Activated naive CD4-positive, alpha-beta T cell treated with anti-CD3 and anti-CD28 coated beads, Interleukin-2, amount 50 U/mL, for 72 hours (primary cell): ENCODE measurements at regions not wholly inside any gene's neighbourhood (a gene's known extent, or its start where the extent isn't known, plus 50 kb on each side); places are given as distances from the start of the nearest gene placed in this dataset.
"Not testable (repeated sequence)": the region's sequence is repeated elsewhere in the genome, so short reads cannot be mapped to it uniquely, and the experiment has no call there.

ENCODE experiments used
- ATAC-seq, 2 donors: fragments of 150-1000 bp; cut with Tn5 transposase; 2 replicates each; pipeline ENCODE4 v1.10.0; 2021; ENCODE audit warnings: mild to moderate bottlenecking in 2 of 2, moderate library complexity in 2 of 2
- DNase-seq, 2 donors: peaks; one replicate each; pipeline ENCODE4 v3.0.0; 2021 to 2022; ENCODE audit warnings: low spot score in 2 of 2
- H3K27ac Mint-ChIP-seq, 2 donors: one replicate each; pipeline ENCODE4 v1.8.0; 2022; ENCODE audit warnings: mild to moderate bottlenecking in 2 of 2, mixed read lengths in 2 of 2
- H3K36me3 Mint-ChIP-seq, 2 donors: one replicate each; pipeline ENCODE4 v1.8.0; 2022; ENCODE audit warnings: mixed read lengths in 2 of 2
- H3K9me3 Mint-ChIP-seq, 2 donors: one replicate each; pipeline ENCODE4 v1.8.0; 2022; ENCODE audit warnings: mixed read lengths in 2 of 2

GRCh38 chr5:82971034-82971806 lies 106.0 kb downstream of the TMEM167A start:
- ATAC-seq, H3K27ac Mint-ChIP-seq, DNase-seq: not testable (repeated sequence)
- H3K9me3 Mint-ChIP-seq = peaks cover 36 to 39% of the 10 kb centered on the region in 2 donors
- peaks cover 27 to 35% of the 10 kb centered on the region in 2 donors for H3K36me3 Mint-ChIP-seq

DNA sequence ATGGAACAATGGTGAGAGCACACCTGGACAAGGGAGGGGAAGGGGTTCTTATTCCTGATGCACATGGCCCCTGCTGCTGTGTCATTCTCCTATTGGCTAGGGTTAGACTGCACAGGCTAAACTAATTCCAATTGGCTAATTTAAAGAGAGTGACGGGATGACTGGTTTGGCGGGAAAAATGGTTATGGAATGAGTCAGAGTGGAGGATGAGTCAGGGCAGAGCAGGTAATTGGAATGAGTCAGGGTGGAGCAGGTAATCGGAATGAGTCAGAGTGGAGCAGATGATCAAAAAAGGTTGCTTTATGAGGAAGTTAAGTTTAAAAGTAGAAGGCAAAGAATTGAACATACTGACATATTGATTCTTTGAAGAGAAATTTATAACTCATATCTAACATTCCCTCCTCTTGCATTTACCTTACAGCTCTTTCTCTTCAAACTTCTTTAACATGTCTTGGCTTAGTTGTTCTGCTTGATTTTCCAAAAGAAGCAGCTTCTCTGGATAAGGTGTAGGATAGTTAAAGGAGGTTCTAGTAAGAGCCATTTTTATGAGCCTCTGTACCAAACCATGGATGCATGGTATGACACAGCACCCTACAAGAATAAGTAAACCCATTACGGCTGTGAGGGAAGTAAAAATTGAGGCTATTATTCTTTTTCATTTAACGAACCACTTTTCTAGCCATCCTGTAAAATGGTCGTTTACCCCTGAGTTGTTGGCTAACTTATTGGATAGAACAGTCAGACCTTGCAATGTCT lies 107.8 kb downstream of the TMEM167A start:
- Mint-ChIP-seq H3K36me3 (peaks cover 9 to 16% of the 10 kb centered on the region in 2 donors), H3K27ac (peak overlapping the region in 1 of 2 donors; percentile 2), H3K9me3 (peaks cover 17 to 22% of the 10 kb centered on the region in 2 donors)
- ATAC-seq (peak; percentile 81 to 90), DNase-seq (peak in 1 of 2 donors; percentile 22)

- Mint-ChIP-seq H3K36me3 (peaks cover 8 to 16% of the 10 kb centered on the region in 2 donors), H3K9me3 (peaks cover 17 to 22% of the 10 kb centered on the region in 2 donors), H3K27ac (no peak overlapping the region)
- ATAC-seq (no peak), DNase-seq (no peak)
Observed at GRCh38 chr5:82967072-82967471, 110.1 kb downstream of the TMEM167A start.

- peaks cover 12 to 20% of the 10 kb centered on the region in 2 donors for H3K9me3 Mint-ChIP-seq
- ATAC-seq (no peak), DNase-seq (no peak)
- H3K36me3 Mint-ChIP-seq = no peaks in the 10 kb centered on the region
- no peak overlapping the region for H3K27ac Mint-ChIP-seq
Observed at GRCh38 chr5:82959466-82959865, 117.7 kb downstream of the TMEM167A start.

DNA sequence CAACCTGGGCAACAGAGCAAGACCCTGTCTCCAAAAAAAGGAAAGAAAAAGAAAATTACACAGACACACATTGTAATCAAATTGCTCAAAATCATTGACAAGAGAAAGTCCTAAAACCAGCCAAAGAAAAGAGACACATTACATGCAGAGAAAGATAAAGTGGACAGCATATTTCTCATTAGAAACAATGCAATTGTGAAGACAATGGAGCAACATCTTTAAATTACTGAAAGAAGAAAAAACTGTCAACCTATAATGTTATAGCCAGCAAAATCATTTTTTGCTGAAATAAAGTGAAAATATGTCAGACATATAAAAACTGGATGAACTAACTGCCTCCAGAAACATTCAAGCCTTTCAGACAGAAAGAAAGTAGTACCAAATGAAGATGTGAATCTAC lies 120.6 kb downstream of the TMEM167A start:
- no peak overlapping the region for H3K27ac Mint-ChIP-seq
- H3K9me3 Mint-ChIP-seq = peaks cover 12 to 20% of the 10 kb centered on the region in 2 donors
- no peaks in the 10 kb centered on the region for H3K36me3 Mint-ChIP-seq
- no peak for ATAC-seq
- DNase-seq = no peak

DNA sequence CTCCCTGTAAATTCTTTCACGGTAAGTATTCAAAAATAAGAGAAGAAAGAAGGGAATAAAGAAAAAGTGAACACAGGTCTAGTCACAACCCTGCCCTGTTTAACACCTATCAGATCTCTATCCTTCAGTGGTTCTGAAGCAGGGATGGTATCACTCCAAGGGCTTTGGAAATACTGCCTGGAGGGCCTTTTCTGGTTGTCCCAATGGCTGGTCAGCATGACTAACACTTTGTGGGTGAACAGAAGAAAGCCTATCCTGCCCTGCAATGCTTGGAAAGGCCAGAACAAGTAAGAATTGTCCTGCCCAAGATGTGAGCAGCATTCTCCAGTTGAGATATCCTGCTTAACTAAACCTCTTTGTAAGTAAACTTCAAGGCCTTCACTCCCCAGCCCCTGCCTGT lies 124.9 kb downstream of the TMEM167A start:
- no peaks in the 10 kb centered on the region for H3K36me3 Mint-ChIP-seq
- DNase-seq (no peak), ATAC-seq (no peak)
- peaks cover 9 to 19% of the 10 kb centered on the region in 2 donors for H3K9me3 Mint-ChIP-seq
- no peak overlapping the region for H3K27ac Mint-ChIP-seq

- not testable (repeated sequence) for H3K27ac Mint-ChIP-seq, H3K36me3 Mint-ChIP-seq, H3K9me3 Mint-ChIP-seq, ATAC-seq, DNase-seq
Observed at GRCh38 chr5:82944267-82944666, 132.9 kb downstream of the TMEM167A start.

DNA sequence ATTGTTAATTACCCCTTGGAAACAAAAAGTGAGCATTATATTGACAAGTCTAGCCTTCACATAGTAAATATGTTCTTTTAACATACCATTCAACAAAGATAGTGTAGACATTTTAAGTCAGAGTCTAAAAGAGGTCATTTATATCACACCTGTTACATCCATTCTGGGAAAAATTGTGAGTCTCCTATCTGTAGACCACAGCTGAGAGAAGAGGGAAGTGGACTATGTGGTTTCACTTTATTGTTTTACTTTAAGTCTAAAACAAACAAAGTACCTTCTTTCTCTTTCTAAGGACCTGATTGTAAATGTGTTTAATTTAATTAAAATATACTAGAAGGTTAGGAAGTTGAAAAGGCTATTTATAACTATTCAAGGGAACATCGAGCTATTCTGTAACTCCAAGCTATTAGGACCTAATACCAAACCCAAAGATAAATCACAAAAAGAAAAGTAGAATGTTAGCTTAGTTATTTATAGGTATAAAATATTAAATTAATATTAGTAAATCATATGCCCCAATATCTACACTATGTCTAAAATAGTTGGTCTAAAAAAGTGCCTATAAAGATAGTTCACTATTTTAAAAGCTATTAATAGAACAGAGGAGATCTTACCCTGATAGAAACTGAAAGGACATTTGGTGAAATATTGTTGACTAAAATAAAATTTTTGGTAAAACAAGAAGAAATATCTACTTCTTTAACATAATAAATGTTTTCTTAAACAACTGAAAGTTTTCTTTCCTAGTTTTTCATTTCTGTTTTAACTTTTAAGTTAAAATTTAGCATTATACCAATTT lies 134.9 kb downstream of the TMEM167A start:
- peaks cover 4 to 5% of the 10 kb centered on the region in 2 donors for H3K9me3 Mint-ChIP-seq
- ATAC-seq (no peak), DNase-seq (no peak)
- no peak overlapping the region for H3K27ac Mint-ChIP-seq
- no peaks in the 10 kb centered on the region for H3K36me3 Mint-ChIP-seq

DNA sequence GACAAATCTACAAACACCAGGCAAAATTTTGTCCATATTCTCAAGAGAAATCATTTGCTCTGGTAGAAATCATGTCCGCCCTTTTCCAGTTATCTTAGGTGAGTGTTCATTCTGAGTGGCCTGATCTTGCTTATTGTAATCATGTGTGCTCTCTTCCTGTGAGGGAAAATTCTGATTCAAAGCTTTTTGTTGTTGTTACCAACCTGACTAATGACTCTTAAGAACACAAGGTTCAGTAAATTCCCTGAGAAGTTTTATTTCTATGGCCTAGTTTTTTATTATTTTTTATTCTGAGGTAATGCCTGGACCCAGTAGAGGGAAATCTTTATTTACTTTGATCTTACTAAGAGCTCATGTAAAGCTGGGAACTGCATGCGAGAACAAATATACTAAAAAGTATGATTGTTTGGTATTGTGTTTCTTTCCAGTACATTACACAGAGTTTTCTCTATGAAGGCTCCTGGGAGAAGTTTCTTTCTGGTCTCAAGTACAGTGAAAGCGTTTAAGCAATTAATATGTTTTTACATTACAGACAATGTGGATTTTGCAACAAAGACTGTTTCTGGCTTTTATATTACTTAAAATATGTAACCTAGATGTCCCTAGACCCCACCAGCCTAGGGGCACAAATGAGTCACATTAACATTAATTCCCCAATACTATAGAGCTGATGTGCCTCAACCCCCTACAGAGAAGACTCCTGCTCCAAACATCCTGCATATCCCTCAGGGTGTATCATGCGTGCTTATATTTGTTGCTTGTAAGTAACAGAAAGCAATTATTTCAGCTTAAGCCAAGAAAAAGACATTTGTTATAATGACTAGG lies 138.1 kb downstream of the TMEM167A start:
- DNase-seq (no peak), ATAC-seq (no peak)
- Mint-ChIP-seq H3K9me3 (peaks cover 4 to 5% of the 10 kb centered on the region in 2 donors), H3K36me3 (no peaks in the 10 kb centered on the region), H3K27ac (no peak overlapping the region)

DNA sequence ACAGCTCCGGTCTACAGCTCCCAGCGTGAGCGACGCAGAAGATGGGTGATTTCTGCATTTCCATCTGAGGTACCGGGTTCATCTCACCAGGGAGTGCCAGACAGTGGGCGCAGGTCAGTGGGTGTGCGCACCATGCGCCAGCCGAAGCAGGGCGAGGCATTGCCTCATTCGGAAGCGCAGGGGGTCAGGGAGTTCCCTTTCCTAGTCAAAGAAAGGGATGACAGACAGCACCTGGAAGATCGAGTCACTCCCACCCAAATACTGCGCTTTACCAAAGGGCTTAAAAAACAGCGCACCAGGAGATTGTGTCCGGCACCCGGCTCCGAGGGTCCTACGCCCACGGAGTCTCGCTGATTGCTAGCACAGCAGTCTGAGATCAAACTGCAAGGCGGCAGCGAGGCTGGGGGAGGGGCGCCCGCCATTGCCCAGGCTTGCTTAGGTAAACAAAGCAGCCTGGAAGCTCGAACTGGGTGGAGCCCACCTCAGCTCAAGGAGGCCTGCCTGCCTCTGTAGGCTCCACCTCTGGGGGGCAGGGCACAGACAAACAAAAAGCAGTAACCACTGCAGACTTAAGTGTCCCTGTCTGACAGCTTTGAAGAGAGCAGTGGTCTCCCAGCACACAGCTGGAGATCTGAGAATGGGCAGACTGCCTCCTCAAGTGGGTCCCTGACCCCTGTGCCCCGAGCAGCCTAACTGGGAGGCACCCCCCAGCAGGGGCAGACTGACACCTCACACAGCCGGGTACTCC lies 144.5 kb downstream of the TMEM167A start:
- H3K27ac Mint-ChIP-seq, H3K9me3 Mint-ChIP-seq, H3K36me3 Mint-ChIP-seq, DNase-seq, ATAC-seq: not testable (repeated sequence)

DNA sequence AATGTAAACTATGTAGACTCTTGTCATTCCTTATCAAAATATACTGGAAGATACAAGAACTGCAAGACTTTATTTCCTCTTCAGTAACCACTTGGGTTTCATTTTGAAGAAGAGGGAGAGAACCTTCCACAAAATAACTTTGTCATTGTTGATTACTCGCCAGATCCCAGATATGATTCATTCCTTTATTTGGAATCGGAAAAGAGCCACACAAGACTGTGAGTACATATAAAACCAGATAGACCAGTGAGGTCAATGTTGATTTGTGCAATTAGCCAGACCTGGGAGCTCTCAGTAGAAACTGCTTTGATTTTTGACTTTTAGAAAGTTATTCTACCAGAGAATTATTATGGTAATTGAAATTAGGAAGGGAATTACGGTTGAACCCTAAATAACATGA lies 146.1 kb downstream of the TMEM167A start:
- no peaks in the 10 kb centered on the region for H3K36me3 Mint-ChIP-seq
- H3K9me3 Mint-ChIP-seq = peaks cover 0 to 10% of the 10 kb centered on the region in 2 donors
- ATAC-seq (no peak), DNase-seq (no peak)
- no peak overlapping the region for H3K27ac Mint-ChIP-seq

GRCh38 chr5:82925061-82925411 lies 152.2 kb downstream of the TMEM167A start:
- no peak for DNase-seq
- Mint-ChIP-seq H3K36me3 (no peaks in the 10 kb centered on the region), H3K27ac (no peak overlapping the region), H3K9me3 (peaks cover 0 to under 1% of the 10 kb centered on the region in 2 donors)
- no peak for ATAC-seq

- DNase-seq (no peak), ATAC-seq (no peak)
- no peaks in the 10 kb centered on the region for H3K9me3 Mint-ChIP-seq
- no peaks in the 10 kb centered on the region for H3K36me3 Mint-ChIP-seq
- H3K27ac Mint-ChIP-seq = no peak overlapping the region
Observed at GRCh38 chr5:82924226-82925060, 152.8 kb downstream of the TMEM167A start.

GRCh38 chr5:82922086-82922734 lies 155.0 kb downstream of the TMEM167A start:
- DNase-seq (no peak), ATAC-seq (no peak)
- no peaks in the 10 kb centered on the region for H3K9me3 Mint-ChIP-seq
- H3K36me3 Mint-ChIP-seq = no peaks in the 10 kb centered on the region
- no peak overlapping the region for H3K27ac Mint-ChIP-seq
